ENCODE measurements at regions not wholly inside any gene's neighbourhood (a gene's known extent, or its start where the extent isn't known, plus 50 kb on each side); places are given as distances from the start of the nearest gene placed in this dataset.
A peak's percentile ranks its signal among the peaks of the same experiment; 100 is the strongest.

DNA sequence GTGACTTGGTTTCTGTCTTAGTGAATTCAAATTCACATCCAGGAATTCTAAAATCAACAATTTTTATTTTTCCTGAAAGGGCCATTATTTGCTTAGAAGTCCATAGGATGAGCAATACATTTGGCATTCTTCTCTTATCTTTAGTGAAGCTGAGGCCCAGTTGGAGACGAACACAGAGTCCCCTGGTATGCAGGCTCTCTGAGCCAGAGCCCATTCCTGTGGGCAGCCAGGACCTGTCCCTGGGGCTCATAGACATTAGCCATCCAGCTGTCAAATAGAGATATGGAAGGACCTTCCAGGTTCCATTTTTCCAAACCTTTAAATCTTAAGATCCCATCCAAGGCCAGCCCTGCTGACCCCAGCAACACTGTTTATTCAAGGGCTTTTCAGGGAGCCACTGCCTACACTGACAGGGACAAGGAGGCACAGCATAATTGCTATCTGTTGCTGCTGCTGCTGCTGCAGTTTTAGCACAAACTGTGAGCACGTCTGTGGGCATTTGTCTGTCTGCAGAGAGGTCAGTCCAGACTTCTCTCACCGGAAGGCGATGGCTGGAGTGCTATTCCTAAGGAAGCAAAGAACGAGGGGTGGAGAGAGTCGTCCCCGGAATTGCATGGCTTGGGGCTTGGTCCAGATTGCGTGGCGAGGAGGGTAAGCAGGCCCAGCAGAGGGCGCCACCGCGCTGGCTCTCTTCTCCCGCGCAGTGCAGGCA is 639.0 kb downstream of the CCDC171 start:
- DNase-seq (ENCODE audit: low spot score) (peak; percentile 91), ATAC-seq (peak; percentile 99)
- Mint-ChIP-seq H3K27me3 (ENCODE audit: low read depth) (no peaks in the 10 kb centered on the region), H3K9me3 (peaks cover 18% of the 10 kb centered on the region), H3K27ac (no peak overlapping the region), H3K4me3 (no peak overlapping the region), H3K36me3 (peaks cover 9% of the 10 kb centered on the region), H3K4me1 (peaks cover 16% of the 10 kb centered on the region)
- POLR2A ChIA-PET, result no interaction called here
- CTCF ChIA-PET, result no interaction called here
- TF ChIP-seq MYBL2 (CRISPR knock-in tag; IDR thresholded peaks at IDR 0.05) (no peak), ZNF138 (CRISPR knock-in tag; conservative IDR thresholded peaks at IDR 0.05) (0 out of 2 replicates have a peak, but pooled peaks have one; percentile 35), CTCF (IDR thresholded peaks at IDR 0.05) (peak; percentile 84), FOXK1 (CRISPR knock-in tag; IDR thresholded peaks at IDR 0.05) (0 out of 2 replicates have a peak, but pooled peaks have one; percentile 24), HMGXB4 (CRISPR knock-in tag; IDR thresholded peaks at IDR 0.05) (no peak), MAX (CRISPR knock-in tag; IDR thresholded peaks at IDR 0.05) (0 out of 2 replicates have a peak, but pooled peaks have one; percentile 24), FOXP4 (CRISPR knock-in tag; IDR thresholded peaks at IDR 0.05) (0 out of 2 replicates have a peak, but pooled peaks have one; percentile 31), ETV6 (CRISPR knock-in tag; IDR thresholded peaks at IDR 0.05) (peak; percentile 66; the same call in 1 of the 2 replicates)
- TF ChIP-seq, protein P1, sequence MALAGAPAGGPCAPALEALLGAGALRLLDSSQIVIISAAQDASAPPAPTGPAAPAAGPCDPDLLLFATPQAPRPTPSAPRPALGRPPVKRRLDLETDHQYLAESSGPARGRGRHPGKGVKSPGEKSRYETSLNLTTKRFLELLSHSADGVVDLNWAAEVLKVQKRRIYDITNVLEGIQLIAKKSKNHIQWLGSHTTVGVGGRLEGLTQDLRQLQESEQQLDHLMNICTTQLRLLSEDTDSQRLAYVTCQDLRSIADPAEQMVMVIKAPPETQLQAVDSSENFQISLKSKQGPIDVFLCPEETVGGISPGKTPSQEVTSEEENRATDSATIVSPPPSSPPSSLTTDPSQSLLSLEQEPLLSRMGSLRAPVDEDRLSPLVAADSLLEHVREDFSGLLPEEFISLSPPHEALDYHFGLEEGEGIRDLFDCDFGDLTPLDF (CRISPR knock-in tag; IDR thresholded peaks at IDR 0.05), result no peak

GRCh38 chr9:16192403-16193017 is 639.7 kb downstream of the CCDC171 start:
- ChIA-PET CTCF (interaction anchor here (0.8 kb wide), 1 partner anchor 13 kb away, joined by 4 read pairs; no protein-coding TSS in a partner anchor), POLR2A (no interaction called here)
- Mint-ChIP-seq H3K4me1 (peaks cover 16% of the 10 kb centered on the region), H3K27ac (no peak overlapping the region), H3K9me3 (peaks cover 15% of the 10 kb centered on the region), H3K4me3 (no peak overlapping the region), H3K27me3 (ENCODE audit: low read depth) (no peaks in the 10 kb centered on the region), H3K36me3 (peaks cover 9% of the 10 kb centered on the region)
- DNase-seq (ENCODE audit: low spot score) (no peak), ATAC-seq (no peak)
- TF ChIP-seq ZNF263 (CRISPR knock-in tag; IDR thresholded peaks at IDR 0.05; ENCODE audit: low read depth), result no peak
- TF ChIP-seq NR1H2 (CRISPR knock-in tag; IDR thresholded peaks at IDR 0.05), result no peak
- no peak for TF ChIP-seq SMAD4 (CRISPR knock-in tag; IDR thresholded peaks at IDR 0.05)
- no peak for TF ChIP-seq OVOL2 (CRISPR knock-in tag; IDR thresholded peaks at IDR 0.05; ENCODE audit: borderline replicate concordance)
- TF ChIP-seq, protein P2, sequence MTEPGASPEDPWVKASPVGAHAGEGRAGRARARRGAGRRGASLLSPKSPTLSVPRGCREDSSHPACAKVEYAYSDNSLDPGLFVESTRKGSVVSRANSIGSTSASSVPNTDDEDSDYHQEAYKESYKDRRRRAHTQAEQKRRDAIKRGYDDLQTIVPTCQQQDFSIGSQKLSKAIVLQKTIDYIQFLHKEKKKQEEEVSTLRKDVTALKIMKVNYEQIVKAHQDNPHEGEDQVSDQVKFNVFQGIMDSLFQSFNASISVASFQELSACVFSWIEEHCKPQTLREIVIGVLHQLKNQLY (CRISPR knock-in tag; IDR thresholded peaks at IDR 0.05), result no peak
- TF ChIP-seq GABPB1 (CRISPR knock-in tag; IDR thresholded peaks at IDR 0.05), result no peak
- TF ChIP-seq HMGA2 (CRISPR knock-in tag; IDR thresholded peaks at IDR 0.05), result no peak
- TF ChIP-seq, protein P3, sequence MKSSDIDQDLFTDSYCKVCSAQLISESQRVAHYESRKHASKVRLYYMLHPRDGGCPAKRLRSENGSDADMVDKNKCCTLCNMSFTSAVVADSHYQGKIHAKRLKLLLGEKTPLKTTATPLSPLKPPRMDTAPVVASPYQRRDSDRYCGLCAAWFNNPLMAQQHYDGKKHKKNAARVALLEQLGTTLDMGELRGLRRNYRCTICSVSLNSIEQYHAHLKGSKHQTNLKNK (CRISPR knock-in tag; IDR thresholded peaks at IDR 0.05), result no peak
- TF ChIP-seq, protein P4, sequence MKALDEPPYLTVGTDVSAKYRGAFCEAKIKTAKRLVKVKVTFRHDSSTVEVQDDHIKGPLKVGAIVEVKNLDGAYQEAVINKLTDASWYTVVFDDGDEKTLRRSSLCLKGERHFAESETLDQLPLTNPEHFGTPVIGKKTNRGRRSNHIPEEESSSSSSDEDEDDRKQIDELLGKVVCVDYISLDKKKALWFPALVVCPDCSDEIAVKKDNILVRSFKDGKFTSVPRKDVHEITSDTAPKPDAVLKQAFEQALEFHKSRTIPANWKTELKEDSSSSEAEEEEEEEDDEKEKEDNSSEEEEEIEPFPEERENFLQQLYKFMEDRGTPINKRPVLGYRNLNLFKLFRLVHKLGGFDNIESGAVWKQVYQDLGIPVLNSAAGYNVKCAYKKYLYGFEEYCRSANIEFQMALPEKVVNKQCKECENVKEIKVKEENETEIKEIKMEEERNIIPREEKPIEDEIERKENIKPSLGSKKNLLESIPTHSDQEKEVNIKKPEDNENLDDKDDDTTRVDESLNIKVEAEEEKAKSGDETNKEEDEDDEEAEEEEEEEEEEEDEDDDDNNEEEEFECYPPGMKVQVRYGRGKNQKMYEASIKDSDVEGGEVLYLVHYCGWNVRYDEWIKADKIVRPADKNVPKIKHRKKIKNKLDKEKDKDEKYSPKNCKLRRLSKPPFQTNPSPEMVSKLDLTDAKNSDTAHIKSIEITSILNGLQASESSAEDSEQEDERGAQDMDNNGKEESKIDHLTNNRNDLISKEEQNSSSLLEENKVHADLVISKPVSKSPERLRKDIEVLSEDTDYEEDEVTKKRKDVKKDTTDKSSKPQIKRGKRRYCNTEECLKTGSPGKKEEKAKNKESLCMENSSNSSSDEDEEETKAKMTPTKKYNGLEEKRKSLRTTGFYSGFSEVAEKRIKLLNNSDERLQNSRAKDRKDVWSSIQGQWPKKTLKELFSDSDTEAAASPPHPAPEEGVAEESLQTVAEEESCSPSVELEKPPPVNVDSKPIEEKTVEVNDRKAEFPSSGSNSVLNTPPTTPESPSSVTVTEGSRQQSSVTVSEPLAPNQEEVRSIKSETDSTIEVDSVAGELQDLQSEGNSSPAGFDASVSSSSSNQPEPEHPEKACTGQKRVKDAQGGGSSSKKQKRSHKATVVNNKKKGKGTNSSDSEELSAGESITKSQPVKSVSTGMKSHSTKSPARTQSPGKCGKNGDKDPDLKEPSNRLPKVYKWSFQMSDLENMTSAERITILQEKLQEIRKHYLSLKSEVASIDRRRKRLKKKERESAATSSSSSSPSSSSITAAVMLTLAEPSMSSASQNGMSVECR (CRISPR knock-in tag; IDR thresholded peaks at IDR 0.05; ENCODE audit: borderline replicate concordance), result no peak
- TF ChIP-seq SP1 (CRISPR knock-in tag; conservative IDR thresholded peaks at IDR 0.05), result no peak
- TF ChIP-seq MXD4 (CRISPR knock-in tag; IDR thresholded peaks at IDR 0.05; ENCODE audit: borderline replicate concordance), result no peak
- TF ChIP-seq EMX1 (CRISPR knock-in tag; IDR thresholded peaks at IDR 0.05), result no peak
